Astrocyte (in vitro differentiated cells and primary cell): ENCODE measurements at regions not wholly inside any gene's neighbourhood (a gene's known extent, or its start where the extent isn't known, plus 50 kb on each side); places are given as distances from the start of the nearest gene placed in this dataset.

Experiments
- DNase-seq: peaks from one replicate; pipeline ENCODE4 v3.0.0-alpha.2; 2010; ENCODE audit warnings: low read depth
- FAIRE-seq: peaks from 2 replicates; lab custom pipeline; 2011; peaks lifted over from hg19 to GRCh38; lab: Jason Lieb, UNC
- H2AFZ ChIP-seq: 2 replicates; pipeline ENCODE4 v1.6.0; 2012; ENCODE audit warnings: low read depth, low read length, inconsistent platforms
- H3K27ac ChIP-seq: 2 replicates; pipeline ENCODE4 v1.5.1; 2011; ENCODE audit warnings: low read depth, low read length, inconsistent platforms
- H3K27me3 ChIP-seq: 2 replicates; pipeline ENCODE4 v1.6.0; 2011; ENCODE audit warnings: low read length, inconsistent platforms; ENCODE audit not compliant: insufficient read depth
- H3K36me3 ChIP-seq: 2 replicates; pipeline ENCODE4 v1.5.1; 2011; ENCODE audit warnings: low read length, inconsistent platforms; ENCODE audit not compliant: insufficient read depth
- H3K4me1 ChIP-seq: 2 replicates; pipeline ENCODE4 v1.5.1; 2011; ENCODE audit warnings: low read length, inconsistent platforms; ENCODE audit not compliant: insufficient read depth
- H3K4me2 ChIP-seq: 2 replicates; pipeline ENCODE4 v1.6.0; 2012; ENCODE audit warnings: low read length, inconsistent platforms
- H3K4me3 ChIP-seq: 2 replicates; pipeline ENCODE4 v1.5.1; 2011; ENCODE audit warnings: low read depth, mild to moderate bottlenecking, low read length, inconsistent platforms; ENCODE audit not compliant: insufficient read depth
- H3K79me2 ChIP-seq: 2 replicates; pipeline ENCODE4 v1.6.0; 2012; ENCODE audit warnings: mild to moderate bottlenecking, low read length, inconsistent platforms; ENCODE audit not compliant: insufficient read depth
- H3K9ac ChIP-seq: 2 replicates; pipeline ENCODE4 v1.6.0; 2012; ENCODE audit warnings: mild to moderate bottlenecking, low read length, inconsistent platforms
- H3K9me3 ChIP-seq: 2 replicates; pipeline ENCODE4 v1.5.1; 2012; ENCODE audit warnings: low read depth, mild to moderate bottlenecking, low read length, inconsistent platforms; ENCODE audit not compliant: insufficient read depth
- H4K20me1 ChIP-seq: 2 replicates; pipeline ENCODE4 v1.6.0; 2012; ENCODE audit warnings: low read length, inconsistent platforms; ENCODE audit not compliant: insufficient read depth
- H3K27ac Mint-ChIP-seq: one replicate; pipeline ENCODE4 v1.8.0; 2021; ENCODE audit warnings: mild to moderate bottlenecking, mixed read lengths; ENCODE audit not compliant: unreplicated experiment
- H3K27me3 Mint-ChIP-seq: one replicate; pipeline ENCODE4 v1.8.0; 2021; ENCODE audit warnings: low read depth, mixed read lengths; ENCODE audit not compliant: unreplicated experiment
- H3K36me3 Mint-ChIP-seq: one replicate; pipeline ENCODE4 v1.8.0; 2021; ENCODE audit warnings: low read depth, mixed read lengths; ENCODE audit not compliant: unreplicated experiment
- H3K4me1 Mint-ChIP-seq: one replicate; pipeline ENCODE4 v1.8.0; 2021; ENCODE audit warnings: low read depth, mixed read lengths; ENCODE audit not compliant: unreplicated experiment
- H3K4me3 Mint-ChIP-seq: one replicate; pipeline ENCODE4 v1.8.0; 2021; ENCODE audit warnings: mild to moderate bottlenecking, moderate library complexity, mixed read lengths; ENCODE audit not compliant: unreplicated experiment
- H3K9me3 Mint-ChIP-seq: one replicate; pipeline ENCODE4 v1.8.0; 2021; ENCODE audit warnings: mild to moderate bottlenecking, mixed read lengths; ENCODE audit not compliant: unreplicated experiment
- EZH2 ChIP-seq: IDR thresholded peaks from 2 replicates; pipeline ENCODE4 v1.6.1; 2012; ENCODE audit warnings: mild to moderate bottlenecking, low read length, inconsistent platforms; ENCODE audit not compliant: insufficient read depth
- TF ChIP-seq, protein P1 (sequence below): IDR thresholded peaks from 2 replicates; pipeline ENCODE4 v1.5.1; 2011; ENCODE audit warnings: low read depth, mild to moderate bottlenecking, inconsistent platforms, low read length, moderate library complexity; ENCODE audit not compliant: insufficient read depth

- no peaks in the 10 kb centered on the region for H4K20me1 ChIP-seq
- H3K27ac ChIP-seq = no peak overlapping the region
- Mint-ChIP-seq H3K4me3 (no peak overlapping the region), H3K36me3 (no peaks in the 10 kb centered on the region), H3K4me1 (no peaks in the 10 kb centered on the region), H3K27ac (no peak overlapping the region), H3K27me3 (peaks cover 46% of the 10 kb centered on the region), H3K9me3 (no peaks in the 10 kb centered on the region)
- no peak overlapping the region for H2AFZ ChIP-seq
- no peak overlapping the region for H3K9ac ChIP-seq
- TF ChIP-seq, protein P1, sequence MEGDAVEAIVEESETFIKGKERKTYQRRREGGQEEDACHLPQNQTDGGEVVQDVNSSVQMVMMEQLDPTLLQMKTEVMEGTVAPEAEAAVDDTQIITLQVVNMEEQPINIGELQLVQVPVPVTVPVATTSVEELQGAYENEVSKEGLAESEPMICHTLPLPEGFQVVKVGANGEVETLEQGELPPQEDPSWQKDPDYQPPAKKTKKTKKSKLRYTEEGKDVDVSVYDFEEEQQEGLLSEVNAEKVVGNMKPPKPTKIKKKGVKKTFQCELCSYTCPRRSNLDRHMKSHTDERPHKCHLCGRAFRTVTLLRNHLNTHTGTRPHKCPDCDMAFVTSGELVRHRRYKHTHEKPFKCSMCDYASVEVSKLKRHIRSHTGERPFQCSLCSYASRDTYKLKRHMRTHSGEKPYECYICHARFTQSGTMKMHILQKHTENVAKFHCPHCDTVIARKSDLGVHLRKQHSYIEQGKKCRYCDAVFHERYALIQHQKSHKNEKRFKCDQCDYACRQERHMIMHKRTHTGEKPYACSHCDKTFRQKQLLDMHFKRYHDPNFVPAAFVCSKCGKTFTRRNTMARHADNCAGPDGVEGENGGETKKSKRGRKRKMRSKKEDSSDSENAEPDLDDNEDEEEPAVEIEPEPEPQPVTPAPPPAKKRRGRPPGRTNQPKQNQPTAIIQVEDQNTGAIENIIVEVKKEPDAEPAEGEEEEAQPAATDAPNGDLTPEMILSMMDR = no peak
- no peak for TF ChIP-seq EZH2
- H3K9me3 ChIP-seq = peaks cover 10% of the 10 kb centered on the region
- FAIRE-seq = no peak
- H3K4me1 ChIP-seq = no peaks in the 10 kb centered on the region
- no peak for DNase-seq
- H3K4me2 ChIP-seq = no peak overlapping the region
- no peaks in the 10 kb centered on the region for H3K79me2 ChIP-seq
- H3K36me3 ChIP-seq = no peaks in the 10 kb centered on the region
- H3K4me3 ChIP-seq = no peak overlapping the region
- no peaks in the 10 kb centered on the region for H3K27me3 ChIP-seq
These were observed 306.6 kb downstream of the MYCN start for GRCh38 chr2:16246911-16247310.

GRCh38 chr2:16246281-16246850, 306.0 kb downstream of the MYCN start:
- Histone ChIP-seq H3K79me2 (no peaks in the 10 kb centered on the region), H4K20me1 (no peaks in the 10 kb centered on the region), H3K27me3 (no peaks in the 10 kb centered on the region), H3K9ac (no peak overlapping the region), H3K4me1 (no peaks in the 10 kb centered on the region), H2AFZ (no peak overlapping the region), H3K27ac (no peak overlapping the region), H3K36me3 (no peaks in the 10 kb centered on the region), H3K4me3 (no peak overlapping the region), H3K9me3 (peaks cover 10% of the 10 kb centered on the region), H3K4me2 (no peak overlapping the region)
- Mint-ChIP-seq H3K4me1 (no peaks in the 10 kb centered on the region), H3K36me3 (no peaks in the 10 kb centered on the region), H3K4me3 (no peak overlapping the region), H3K27ac (no peak overlapping the region), H3K27me3 (peaks cover 50% of the 10 kb centered on the region), H3K9me3 (no peaks in the 10 kb centered on the region)
- no peak for FAIRE-seq
- DNase-seq = no peak
- TF ChIP-seq, protein P1 = no peak
- no peak for TF ChIP-seq EZH2

GRCh38 chr2:16245481-16246054, 305.2 kb downstream of the MYCN start:
- H3K27ac ChIP-seq = no peak overlapping the region
- Mint-ChIP-seq H3K4me1 (no peaks in the 10 kb centered on the region), H3K27ac (no peak overlapping the region), H3K9me3 (no peaks in the 10 kb centered on the region), H3K4me3 (no peak overlapping the region), H3K36me3 (no peaks in the 10 kb centered on the region), H3K27me3 (peaks cover 55% of the 10 kb centered on the region)
- H2AFZ ChIP-seq = no peak overlapping the region
- H3K4me1 ChIP-seq = no peaks in the 10 kb centered on the region
- TF ChIP-seq, protein P1 = no peak
- TF ChIP-seq EZH2 = no peak
- peaks cover 10% of the 10 kb centered on the region for H3K9me3 ChIP-seq
- FAIRE-seq = no peak
- H3K4me2 ChIP-seq = no peak overlapping the region
- no peaks in the 10 kb centered on the region for H3K79me2 ChIP-seq
- no peaks in the 10 kb centered on the region for H3K27me3 ChIP-seq
- no peaks in the 10 kb centered on the region for H4K20me1 ChIP-seq
- H3K4me3 ChIP-seq = no peak overlapping the region
- H3K36me3 ChIP-seq = no peaks in the 10 kb centered on the region
- no peak for DNase-seq
- H3K9ac ChIP-seq = no peak overlapping the region
